Neuronal stem cell (in vitro differentiated cells): ENCODE measurements at regions not wholly inside any gene's neighbourhood (a gene's known extent, or its start where the extent isn't known, plus 50 kb on each side); places are given as distances from the start of the nearest gene placed in this dataset.

Experiments
- DNase-seq: peaks from one replicate; pipeline ENCODE4 v3.0.0-alpha.2; 2013; ENCODE audit warnings: low spot score
- H2AFZ ChIP-seq: one replicate; pipeline ENCODE4 v1.6.1; 2013; ENCODE audit warnings: mild to moderate bottlenecking, low read length, inconsistent platforms
- H2AK5ac ChIP-seq: 2 replicates; pipeline ENCODE4 v1.6.1; 2013; ENCODE audit warnings: low read depth, mild to moderate bottlenecking, inconsistent platforms, low read length, moderate library complexity, mixed read lengths
- H2BK120ac ChIP-seq: 2 replicates; pipeline ENCODE4 v1.6.1; 2013; ENCODE audit warnings: low read depth, mild to moderate bottlenecking, inconsistent platforms, low read length, moderate library complexity, mixed read lengths
- H2BK12ac ChIP-seq: one replicate; pipeline ENCODE4 v1.6.1; 2013; ENCODE audit warnings: low read length, inconsistent platforms
- H2BK15ac ChIP-seq: 2 replicates; pipeline ENCODE4 v1.6.1; 2013; ENCODE audit warnings: mild to moderate bottlenecking, low read length, inconsistent platforms, mixed read lengths
- H2BK5ac ChIP-seq: one replicate; pipeline ENCODE4 v1.6.1; 2013; ENCODE audit warnings: inconsistent platforms, mild to moderate bottlenecking, low read length, moderate library complexity
- H3K14ac ChIP-seq: one replicate; pipeline ENCODE4 v1.6.1; 2013; ENCODE audit warnings: low read length, inconsistent platforms
- H3K18ac ChIP-seq: 2 replicates; pipeline ENCODE4 v1.6.1; 2013; ENCODE audit warnings: low read length, inconsistent platforms
- H3K23ac ChIP-seq: 2 replicates; pipeline ENCODE4 v1.6.1; 2013; ENCODE audit warnings: low read depth, mild to moderate bottlenecking, mixed read lengths, low read length, inconsistent platforms; ENCODE audit not compliant: poor library complexity
- H3K27ac ChIP-seq: replicated peaks from 3 replicates; pipeline ENCODE4 v1.5.1; 2013; ENCODE audit warnings: low read length, inconsistent platforms
- H3K27me3 ChIP-seq, 3 experiments: 2 replicates each; pipeline ENCODE4 v1.6.1; 2013; ENCODE audit warnings: low read length in 3 of 3, mild to moderate bottlenecking in 2 of 3, inconsistent platforms in 1 of 3, low read depth in 1 of 3, mixed read lengths in 1 of 3, moderate library complexity in 1 of 3; ENCODE audit not compliant: control insufficient read depth in 3 of 3, insufficient read depth in 3 of 3
- H3K36me3 ChIP-seq, 2 donors: replicated peaks in 1 of 2; 2 replicates each; pipeline ENCODE4 v1.6.1; 2013; ENCODE audit warnings: low read length in 2 of 2; ENCODE audit not compliant: control insufficient read depth in 2 of 2, insufficient read depth in 2 of 2
- H3K4ac ChIP-seq: 2 replicates; pipeline ENCODE4 v1.6.1; 2013; ENCODE audit warnings: inconsistent platforms, mild to moderate bottlenecking, low read length, moderate library complexity
- H3K4me1 ChIP-seq, 2 donors: 1 replicate in 1 of 2; 2 replicates in 1 of 2; pipeline ENCODE4 v1.6.1; 2013; ENCODE audit warnings: low read length in 2 of 2, low read depth in 1 of 2; ENCODE audit not compliant: control insufficient read depth in 2 of 2, insufficient read depth in 1 of 2
- H3K4me2 ChIP-seq: one replicate; pipeline ENCODE4 v1.6.1; 2013; ENCODE audit warnings: mild to moderate bottlenecking, low read length, inconsistent platforms; ENCODE audit not compliant: insufficient read depth, poor library complexity, severe bottlenecking
- H3K4me3 ChIP-seq, 2 donors: 2 replicates each; pipeline ENCODE4 v1.5.1; 2013; ENCODE audit warnings: low read length in 2 of 2, mild to moderate bottlenecking in 2 of 2, inconsistent platforms in 1 of 2, moderate library complexity in 1 of 2
- H3K79me1 ChIP-seq: one replicate; pipeline ENCODE4 v1.6.1; 2013; ENCODE audit warnings: low read depth, mild to moderate bottlenecking, inconsistent platforms, low read length, moderate library complexity
- H3K9ac ChIP-seq: one replicate; pipeline ENCODE4 v1.6.1; 2013; ENCODE audit warnings: mild to moderate bottlenecking, low read depth, low read length, inconsistent platforms; ENCODE audit not compliant: poor library complexity
- H3K9me3 ChIP-seq, 2 donors: replicated peaks in 1 of 2; 2 replicates each; pipeline versions ENCODE3 to v1.6.1; 2013; ENCODE audit warnings: low read length in 2 of 2, mild to moderate bottlenecking in 2 of 2, inconsistent platforms in 1 of 2, low read depth in 1 of 2, mixed read lengths in 1 of 2, moderate library complexity in 1 of 2; ENCODE audit not compliant: control insufficient read depth in 2 of 2, insufficient read depth in 1 of 2
- H4K8ac ChIP-seq: one replicate; pipeline ENCODE4 v1.6.1; 2013; ENCODE audit warnings: low read depth, mild to moderate bottlenecking, inconsistent platforms, low read length, moderate library complexity
- H4K91ac ChIP-seq: one replicate; pipeline ENCODE4 v1.6.1; 2013; ENCODE audit warnings: low read length, low read depth, mild to moderate bottlenecking, inconsistent platforms; ENCODE audit not compliant: poor library complexity
- WGBS, 2 donors: extraction: QIAGEN DNeasy Blood & Tissue Kit; methylation state at CpG; one replicate each; pipeline ENCODE4 v1.1.7; 2013; ENCODE audit warnings: missing lambda C conversion rate in 2 of 2, mixed read lengths in 1 of 2; ENCODE audit not compliant: insufficient read length in 2 of 2, insufficient replicate concordance in 1 of 2; ENCODE audit errors: extremely low coverage in 2 of 2; 5-methylcytosine and 5-hydroxymethylcytosine counted together

DNA sequence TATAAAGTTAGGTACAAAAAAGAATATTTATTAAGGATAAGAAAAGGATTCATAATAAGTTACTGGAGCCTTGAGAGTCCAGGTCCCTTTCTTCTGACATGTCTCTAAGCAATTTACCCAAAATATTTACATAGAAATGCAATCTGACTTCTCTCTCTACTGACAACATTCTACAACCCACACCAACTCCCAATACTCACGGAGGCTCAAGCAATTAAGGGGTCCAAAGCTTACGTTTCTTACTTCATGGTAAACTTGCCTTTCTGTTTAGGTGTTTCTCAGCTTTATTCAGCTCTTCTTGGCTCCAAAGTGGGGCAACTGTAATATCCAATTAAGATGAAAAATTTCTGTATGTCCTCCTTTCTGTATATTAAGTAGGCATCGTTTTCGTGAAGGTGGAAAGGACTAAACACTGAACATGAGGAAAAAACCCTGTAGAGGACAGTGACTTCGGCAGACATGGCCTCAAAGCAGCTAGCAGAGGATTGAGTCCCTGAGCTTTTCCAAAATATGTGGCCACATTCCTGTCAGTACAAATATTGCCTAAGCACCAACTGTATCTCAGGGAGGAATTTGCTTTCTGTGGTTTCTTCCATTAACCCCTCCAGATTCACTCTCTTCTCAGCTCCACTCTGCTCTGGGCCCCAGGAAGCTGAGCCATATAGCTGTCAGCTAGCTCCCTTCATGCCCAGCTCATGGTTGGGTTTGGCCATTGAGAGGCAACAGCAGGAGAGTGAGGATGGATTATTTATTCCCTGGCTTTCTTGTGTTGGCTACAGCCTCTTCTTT, 67.9 kb upstream of the GLS start:
- Histone ChIP-seq H3K36me3 (no peaks in the 10 kb centered on the region), H2AFZ (no peak overlapping the region), H3K79me1 (no peaks in the 10 kb centered on the region), H3K9ac (no peak overlapping the region), H2BK15ac (no peak overlapping the region), H3K4ac (no peak overlapping the region), H2BK120ac (no peak overlapping the region), H3K14ac (no peak overlapping the region), H2BK5ac (no peak overlapping the region), H3K27me3 (peaks cover 0 to 2% (median 0%) of the 10 kb centered on the region in 3 experiments), H2AK5ac (no peak overlapping the region), H4K8ac (no peak overlapping the region), H3K4me2 (no peak overlapping the region), H3K27ac (no peak overlapping the region), H3K4me1 (no peaks in the 10 kb centered on the region), H3K9me3 (no peaks in the 10 kb centered on the region), H3K23ac (no peak overlapping the region), H3K18ac (no peak overlapping the region), H2BK12ac (no peak overlapping the region), H4K91ac (no peak overlapping the region), H3K4me3 (no peak overlapping the region)
- DNase-seq: no peak
- WGBS, 2 donors: no CpG with 5 or more reads among the region's 5 CpGs

DNA sequence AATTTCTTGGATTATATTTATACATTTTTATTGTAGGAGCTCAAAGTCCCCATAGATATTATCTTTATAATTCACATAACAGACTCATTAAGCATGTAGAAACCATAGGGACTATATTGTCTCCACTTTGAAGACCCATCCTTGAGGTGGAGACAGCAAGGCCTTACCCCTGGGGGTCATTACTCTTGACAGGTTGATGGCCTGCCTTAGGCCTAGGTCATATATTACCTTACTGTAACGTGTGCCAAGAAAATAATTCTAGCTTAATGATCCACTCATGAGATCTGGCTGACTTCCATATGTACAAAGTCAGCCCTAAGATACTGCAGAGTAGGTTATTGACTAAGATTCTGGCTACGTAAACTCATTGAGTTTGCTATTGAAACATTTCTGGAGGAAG, 65.4 kb upstream of the GLS start:
- H3K4me3 ChIP-seq: no peak overlapping the region
- H3K4me2 ChIP-seq: no peak overlapping the region
- H2AFZ ChIP-seq: no peak overlapping the region
- no peaks in the 10 kb centered on the region for H3K4me1 ChIP-seq
- no peak overlapping the region for H2BK5ac ChIP-seq
- H2BK15ac ChIP-seq: no peak overlapping the region
- H4K91ac ChIP-seq: no peak overlapping the region
- no peak overlapping the region for H3K23ac ChIP-seq
- H3K79me1 ChIP-seq: no peaks in the 10 kb centered on the region
- no peaks in the 10 kb centered on the region for H3K9me3 ChIP-seq
- H3K27ac ChIP-seq: no peak overlapping the region
- H2AK5ac ChIP-seq: no peak overlapping the region
- no peak for DNase-seq
- no CpG with 5 or more reads among the region's 2 CpGs for WGBS, 2 donors
- no peak overlapping the region for H3K18ac ChIP-seq
- H2BK12ac ChIP-seq: no peak overlapping the region
- H3K9ac ChIP-seq: no peak overlapping the region
- H3K36me3 ChIP-seq: no peaks in the 10 kb centered on the region
- no peak overlapping the region for H3K14ac ChIP-seq
- H3K4ac ChIP-seq: no peak overlapping the region
- H4K8ac ChIP-seq: no peak overlapping the region
- peaks cover 0 to 4% (median 0%) of the 10 kb centered on the region in 3 experiments for H3K27me3 ChIP-seq
- H2BK120ac ChIP-seq: no peak overlapping the region

DNA sequence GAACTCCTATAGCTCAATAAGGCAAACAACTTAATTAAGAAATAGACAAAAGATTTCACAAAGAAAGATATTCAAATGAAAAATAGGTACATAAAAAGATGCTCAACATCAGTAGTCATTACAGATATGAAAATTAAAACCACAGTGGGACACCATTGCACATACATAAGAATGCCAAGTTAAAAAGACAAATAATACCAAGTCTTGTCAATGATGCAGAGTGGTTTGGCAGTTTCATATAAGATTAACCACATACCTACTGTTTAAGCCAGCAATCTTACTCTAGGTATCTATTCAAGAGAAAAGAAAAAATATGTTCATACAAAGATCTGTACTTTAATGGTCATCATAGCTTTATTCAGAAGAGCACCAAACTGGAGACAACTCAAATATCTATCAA, 63.5 kb upstream of the GLS start:
- Histone ChIP-seq H3K27ac (no peak overlapping the region), H3K4me2 (no peak overlapping the region), H2BK15ac (no peak overlapping the region), H2AK5ac (no peak overlapping the region), H3K79me1 (no peaks in the 10 kb centered on the region), H3K27me3 (peaks cover 0 to 9% (median 0%) of the 10 kb centered on the region in 3 experiments), H4K91ac (no peak overlapping the region), H3K36me3 (no peaks in the 10 kb centered on the region), H3K4me3 (no peak overlapping the region), H3K9me3 (no peaks in the 10 kb centered on the region), H3K4ac (no peak overlapping the region), H2BK5ac (no peak overlapping the region), H2BK12ac (no peak overlapping the region), H3K14ac (no peak overlapping the region), H3K9ac (no peak overlapping the region), H3K18ac (no peak overlapping the region), H3K4me1 (no peaks in the 10 kb centered on the region), H3K23ac (no peak overlapping the region), H4K8ac (no peak overlapping the region), H2AFZ (no peak overlapping the region), H2BK120ac (no peak overlapping the region)
- DNase-seq: no peak

DNA sequence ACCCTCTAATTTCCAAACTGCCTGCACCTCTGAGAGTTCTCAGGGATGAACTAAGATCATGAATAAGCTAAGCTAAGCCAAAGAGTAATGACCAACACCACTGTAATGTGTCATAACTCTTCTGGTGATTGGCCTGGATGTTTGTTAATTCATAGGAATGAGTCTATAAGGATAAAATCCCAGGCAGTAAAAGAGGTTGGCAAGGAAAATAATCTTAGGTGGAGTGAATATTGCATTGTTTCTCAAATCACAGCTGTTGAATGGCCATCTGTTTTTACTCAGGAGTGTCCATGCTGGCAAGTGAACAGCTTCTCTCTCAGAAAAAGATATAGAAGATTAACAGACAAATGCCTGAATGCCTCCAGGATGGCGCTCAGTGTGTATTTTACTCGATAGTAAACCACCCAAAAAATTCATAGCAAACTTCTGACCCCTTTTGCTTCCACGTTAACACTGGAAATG, 60.8 kb upstream of the GLS start:
- Histone ChIP-seq H3K79me1 (no peaks in the 10 kb centered on the region), H3K23ac (no peak overlapping the region), H3K4me2 (no peak overlapping the region), H2BK120ac (no peak overlapping the region), H2AFZ (no peak overlapping the region), H3K27ac (no peak overlapping the region), H4K91ac (no peak overlapping the region), H2BK5ac (no peak overlapping the region), H3K4me3 (no peak overlapping the region), H3K27me3 (peaks cover 0 to 14% (median 0%) of the 10 kb centered on the region in 3 experiments), H3K18ac (no peak overlapping the region), H2BK12ac (no peak overlapping the region), H3K14ac (no peak overlapping the region), H3K4me1 (no peaks in the 10 kb centered on the region), H3K36me3 (no peaks in the 10 kb centered on the region), H2BK15ac (no peak overlapping the region), H3K9ac (no peak overlapping the region), H2AK5ac (no peak overlapping the region), H3K4ac (no peak overlapping the region), H4K8ac (no peak overlapping the region), H3K9me3 (no peaks in the 10 kb centered on the region)
- no peak for DNase-seq
- no CpG with 5 or more reads among the region's 3 CpGs for WGBS, 2 donors
